ENCODE measurements at regions not wholly inside any gene's neighbourhood (a gene's known extent, or its start where the extent isn't known, plus 50 kb on each side); places are given as distances from the start of the nearest gene placed in this dataset.
A peak's percentile ranks its signal among the peaks of the same experiment; 100 is the strongest.

GRCh38 chr13:33536601-33537000 lies 251.0 kb upstream of the STARD13 start:
- Histone ChIP-seq H3K36me3 (ENCODE audit: control insufficient read depth, insufficient read depth, low read length) (no peaks in the 10 kb centered on the region), H3K9ac (ENCODE audit: low read length) (peak overlapping the region; percentile 2), H3K4me1 (ENCODE audit: control insufficient read depth, insufficient read depth, low read length) (peaks cover 15% of the 10 kb centered on the region), H3K9me3 (ENCODE audit: control insufficient read depth, low read length) (no peaks in the 10 kb centered on the region), H3K27me3 (ENCODE audit: control insufficient read depth, insufficient read depth, low read length) (no peaks in the 10 kb centered on the region), H3K4me3 (ENCODE audit: low read length) (no peak overlapping the region)

GRCh38 chr13:33537026-33537425 lies 251.5 kb upstream of the STARD13 start:
- Histone ChIP-seq H3K27me3 (ENCODE audit: control insufficient read depth, insufficient read depth, low read length) (no peaks in the 10 kb centered on the region), H3K9ac (ENCODE audit: low read length) (peak overlapping the region; percentile 2), H3K4me1 (ENCODE audit: control insufficient read depth, insufficient read depth, low read length) (peaks cover 16% of the 10 kb centered on the region), H3K36me3 (ENCODE audit: control insufficient read depth, insufficient read depth, low read length) (no peaks in the 10 kb centered on the region), H3K9me3 (ENCODE audit: control insufficient read depth, low read length) (no peaks in the 10 kb centered on the region), H3K4me3 (ENCODE audit: low read length) (no peak overlapping the region)

GRCh38 chr13:33537676-33538075 lies 252.1 kb upstream of the STARD13 start:
- Histone ChIP-seq H3K36me3 (ENCODE audit: control insufficient read depth, insufficient read depth, low read length) (no peaks in the 10 kb centered on the region), H3K4me1 (ENCODE audit: control insufficient read depth, insufficient read depth, low read length) (peaks cover 16% of the 10 kb centered on the region), H3K4me3 (ENCODE audit: low read length) (no peak overlapping the region), H3K9me3 (ENCODE audit: control insufficient read depth, low read length) (no peaks in the 10 kb centered on the region), H3K9ac (ENCODE audit: low read length) (no peak overlapping the region), H3K27me3 (ENCODE audit: control insufficient read depth, insufficient read depth, low read length) (no peaks in the 10 kb centered on the region)

- Histone ChIP-seq H3K4me1 (ENCODE audit: control insufficient read depth, insufficient read depth, low read length) (peaks cover 31% of the 10 kb centered on the region), H3K27me3 (ENCODE audit: control insufficient read depth, insufficient read depth, low read length) (no peaks in the 10 kb centered on the region), H3K4me3 (ENCODE audit: low read length) (peak overlapping the region; percentile 72), H3K36me3 (ENCODE audit: control insufficient read depth, insufficient read depth, low read length) (no peaks in the 10 kb centered on the region), H3K9ac (ENCODE audit: low read length) (peak overlapping the region; percentile 98), H3K9me3 (ENCODE audit: control insufficient read depth, low read length) (no peaks in the 10 kb centered on the region)
These were observed 255.9 kb upstream of the STARD13 start for GRCh38 chr13:33541456-33541855.

GRCh38 chr13:33541962-33542308 lies 256.4 kb upstream of the STARD13 start:
- H3K36me3 ChIP-seq (ENCODE audit: control insufficient read depth, insufficient read depth, low read length), result no peaks in the 10 kb centered on the region
- peak overlapping the region; percentile 98 for H3K9ac ChIP-seq (ENCODE audit: low read length)
- H3K27me3 ChIP-seq (ENCODE audit: control insufficient read depth, insufficient read depth, low read length), result no peaks in the 10 kb centered on the region
- no peaks in the 10 kb centered on the region for H3K9me3 ChIP-seq (ENCODE audit: control insufficient read depth, low read length)
- peaks cover 28% of the 10 kb centered on the region for H3K4me1 ChIP-seq (ENCODE audit: control insufficient read depth, insufficient read depth, low read length)
- H3K4me3 ChIP-seq (ENCODE audit: low read length), result peak overlapping the region; percentile 72

- Histone ChIP-seq H3K9me3 (ENCODE audit: control insufficient read depth, low read length) (no peaks in the 10 kb centered on the region), H3K9ac (ENCODE audit: low read length) (peak overlapping the region; percentile 98), H3K4me1 (ENCODE audit: control insufficient read depth, insufficient read depth, low read length) (peaks cover 25% of the 10 kb centered on the region), H3K27me3 (ENCODE audit: control insufficient read depth, insufficient read depth, low read length) (no peaks in the 10 kb centered on the region), H3K4me3 (ENCODE audit: low read length) (peak overlapping the region; percentile 75), H3K36me3 (ENCODE audit: control insufficient read depth, insufficient read depth, low read length) (no peaks in the 10 kb centered on the region)
These were observed 256.9 kb upstream of the STARD13 start for GRCh38 chr13:33542309-33543088.

- Histone ChIP-seq H3K36me3 (ENCODE audit: control insufficient read depth, insufficient read depth, low read length) (no peaks in the 10 kb centered on the region), H3K4me1 (ENCODE audit: control insufficient read depth, insufficient read depth, low read length) (peaks cover 25% of the 10 kb centered on the region), H3K9ac (ENCODE audit: low read length) (peak overlapping the region; percentile 98), H3K9me3 (ENCODE audit: control insufficient read depth, low read length) (no peaks in the 10 kb centered on the region), H3K4me3 (ENCODE audit: low read length) (peak overlapping the region; percentile 75), H3K27me3 (ENCODE audit: control insufficient read depth, insufficient read depth, low read length) (no peaks in the 10 kb centered on the region)
These were observed 257.5 kb upstream of the STARD13 start for GRCh38 chr13:33543089-33543459.

- Histone ChIP-seq H3K4me3 (ENCODE audit: low read length) (peak overlapping the region; percentile 75), H3K4me1 (ENCODE audit: control insufficient read depth, insufficient read depth, low read length) (peaks cover 25% of the 10 kb centered on the region), H3K36me3 (ENCODE audit: control insufficient read depth, insufficient read depth, low read length) (no peaks in the 10 kb centered on the region), H3K9ac (ENCODE audit: low read length) (peak overlapping the region; percentile 98), H3K27me3 (ENCODE audit: control insufficient read depth, insufficient read depth, low read length) (no peaks in the 10 kb centered on the region), H3K9me3 (ENCODE audit: control insufficient read depth, low read length) (no peaks in the 10 kb centered on the region)
These were observed 258.2 kb upstream of the STARD13 start for GRCh38 chr13:33543631-33544265.

- no peaks in the 10 kb centered on the region for H3K9me3 ChIP-seq (ENCODE audit: control insufficient read depth, low read length)
These were observed 258.8 kb upstream of the STARD13 start for GRCh38 chr13:33544308-33544707.

GRCh38 chr13:33545492-33545891 lies 259.9 kb upstream of the STARD13 start:
- Histone ChIP-seq H3K9me3 (ENCODE audit: control insufficient read depth, low read length) (no peaks in the 10 kb centered on the region), H3K36me3 (ENCODE audit: control insufficient read depth, insufficient read depth, low read length) (no peaks in the 10 kb centered on the region), H3K9ac (ENCODE audit: low read length) (no peak overlapping the region), H3K4me1 (ENCODE audit: control insufficient read depth, insufficient read depth, low read length) (peaks cover 25% of the 10 kb centered on the region), H3K4me3 (ENCODE audit: low read length) (no peak overlapping the region), H3K27me3 (ENCODE audit: control insufficient read depth, insufficient read depth, low read length) (no peaks in the 10 kb centered on the region)

More at GRCh38 chr13:33544308-33544707, 258.8 kb upstream of the STARD13 start:
- no peaks in the 10 kb centered on the region for H3K36me3 ChIP-seq (ENCODE audit: control insufficient read depth, insufficient read depth, low read length)
- no peak overlapping the region for H3K4me3 ChIP-seq (ENCODE audit: low read length)
- no peaks in the 10 kb centered on the region for H3K27me3 ChIP-seq (ENCODE audit: control insufficient read depth, insufficient read depth, low read length)
- H3K4me1 ChIP-seq (ENCODE audit: control insufficient read depth, insufficient read depth, low read length), result peaks cover 25% of the 10 kb centered on the region
- H3K9ac ChIP-seq (ENCODE audit: low read length), result peak overlapping the region; percentile 98

GRCh38 chr13:33547035-33547434 lies 261.5 kb upstream of the STARD13 start:
- H3K4me3 ChIP-seq (ENCODE audit: low read length), result no peak overlapping the region
- H3K36me3 ChIP-seq (ENCODE audit: control insufficient read depth, insufficient read depth, low read length), result no peaks in the 10 kb centered on the region
- peaks cover 17% of the 10 kb centered on the region for H3K4me1 ChIP-seq (ENCODE audit: control insufficient read depth, insufficient read depth, low read length)
- no peaks in the 10 kb centered on the region for H3K9me3 ChIP-seq (ENCODE audit: control insufficient read depth, low read length)
- H3K9ac ChIP-seq (ENCODE audit: low read length), result no peak overlapping the region
- H3K27me3 ChIP-seq (ENCODE audit: control insufficient read depth, insufficient read depth, low read length), result no peaks in the 10 kb centered on the region

- Histone ChIP-seq H3K36me3 (ENCODE audit: control insufficient read depth, insufficient read depth, low read length) (no peaks in the 10 kb centered on the region), H3K27me3 (ENCODE audit: control insufficient read depth, insufficient read depth, low read length) (no peaks in the 10 kb centered on the region), H3K4me1 (ENCODE audit: control insufficient read depth, insufficient read depth, low read length) (peaks cover 16% of the 10 kb centered on the region), H3K9me3 (ENCODE audit: control insufficient read depth, low read length) (no peaks in the 10 kb centered on the region), H3K9ac (ENCODE audit: low read length) (no peak overlapping the region), H3K4me3 (ENCODE audit: low read length) (no peak overlapping the region)
These were observed 262.5 kb upstream of the STARD13 start for GRCh38 chr13:33548069-33548468.

All from mucosa of stomach (tissue), 1 donor.